Left colon (tissue), 2 donors: ENCODE measurements at regions not wholly inside any gene's neighbourhood (a gene's known extent, or its start where the extent isn't known, plus 50 kb on each side); places are given as distances from the start of the nearest gene placed in this dataset.
"Not testable (repeated sequence)": the region's sequence is repeated elsewhere in the genome, so short reads cannot be mapped to it uniquely, and the experiment has no call there.

Experiments used
- ATAC-seq: fragments of 200-7000 bp; cut with Tn5 transposase; one replicate; pipeline ENCODE4 v1.9.1; 2020; ENCODE audit warnings: mild to moderate bottlenecking, moderate library complexity
- DNase-seq, 2 donors: peaks; one replicate each; pipeline ENCODE4 v3.0.0-alpha.2; 2020
- intact Hi-C, 2 donors: fragments of 100-400 bp; cut with DNase I in 1 of 2; cut with micrococcal nuclease in 1 of 2; formaldehyde crosslinking; loops; one replicate each; pipeline versions ENCODE4 v1.11.2 to v1.14.0; 2022; cut with DNase I, micrococcal nuclease
- donor health status: DM: no; HTN: no; CAD: no.
- donor health status: DM: yes; HTN: yes; CAD: no.

- DNase-seq (no peak), ATAC-seq (no peak)
- intact Hi-C loops = no loop called here
Measured at GRCh38 chr1:240722788-240723187, 110.8 kb upstream of the GREM2 start.

- no peak for DNase-seq
- intact Hi-C loops = no loop called here
- no peak for ATAC-seq
Measured at GRCh38 chr1:240720976-240721375, 109.0 kb upstream of the GREM2 start.

- ATAC-seq (no peak), DNase-seq (no peak)
- intact Hi-C loops = no loop called here
Measured at GRCh38 chr1:240719953-240720700, 108.2 kb upstream of the GREM2 start.

- ATAC-seq, intact Hi-C loops: not testable (repeated sequence)
Measured at GRCh38 chr1:240716538-240716937, 104.6 kb upstream of the GREM2 start.

GRCh38 chr1:240714568-240715292 is 102.8 kb upstream of the GREM2 start:
- no peak for DNase-seq
- intact Hi-C loops = no loop called here
- ATAC-seq = no peak

More at GRCh38 chr1:240716538-240716937, 104.6 kb upstream of the GREM2 start:
- not testable (repeated sequence) for DNase-seq

GRCh38 chr1:240712014-240712731 is 100.2 kb upstream of the GREM2 start:
- ATAC-seq (no peak), DNase-seq (no peak)
- intact Hi-C loops = no loop called here

GRCh38 chr1:240711020-240711419 is 99.1 kb upstream of the GREM2 start:
- intact Hi-C loops = no loop called here
- no peak for DNase-seq
- ATAC-seq = no peak

- DNase-seq (no peak), ATAC-seq (no peak)
- intact Hi-C loops = no loop called here
Measured at GRCh38 chr1:240709676-240710075, 97.7 kb upstream of the GREM2 start.

GRCh38 chr1:240706150-240706935 is 94.4 kb upstream of the GREM2 start:
- intact Hi-C loops = no loop called here
- DNase-seq (no peak), ATAC-seq (no peak)

GRCh38 chr1:240705579-240705978 is 93.6 kb upstream of the GREM2 start:
- no peak for ATAC-seq
- no peak for DNase-seq
- intact Hi-C loops = no loop called here

GRCh38 chr1:240701412-240701811 is 89.5 kb upstream of the GREM2 start:
- intact Hi-C loops = no loop called here
- DNase-seq (no peak), ATAC-seq (no peak)

- intact Hi-C loops = loop anchor here in 1 of 2 donors (10.0 kb wide), 1 partner anchor 671 kb away; no protein-coding TSS in a partner anchor
- ATAC-seq = no peak
- no peak for DNase-seq
Measured at GRCh38 chr1:240695416-240695815, 83.5 kb upstream of the GREM2 start.

GRCh38 chr1:240693844-240694243 is 81.9 kb upstream of the GREM2 start:
- DNase-seq (no peak), ATAC-seq (no peak)
- intact Hi-C loops = loop anchor here in 1 of 2 donors (5.0 to 10.0 kb wide), 2 partner anchors 502 to 669 kb away; no protein-coding TSS in a partner anchor

- DNase-seq = no peak
- no peak for ATAC-seq
- intact Hi-C loops = loop anchor here in 1 of 2 donors (5.0 to 10.0 kb wide), 2 partner anchors 501 to 668 kb away; no protein-coding TSS in a partner anchor
Measured at GRCh38 chr1:240693036-240693435, 81.1 kb upstream of the GREM2 start.

GRCh38 chr1:240691909-240692705 is 80.2 kb upstream of the GREM2 start:
- ATAC-seq (peak; percentile 66), DNase-seq (peak; percentile 11 to 26)
- intact Hi-C loops = loop anchor here in 1 of 2 donors (5.0 to 10.0 kb wide), 2 partner anchors 500 to 667 kb away; no protein-coding TSS in a partner anchor

GRCh38 chr1:240691501-240691900 is 79.5 kb upstream of the GREM2 start:
- intact Hi-C loops = loop anchor here in 1 of 2 donors (5.0 to 10.0 kb wide), 2 partner anchors 499 to 667 kb away; no protein-coding TSS in a partner anchor
- ATAC-seq = no peak
- DNase-seq = no peak

- intact Hi-C loops = no loop called here
- no peak for ATAC-seq
- DNase-seq = no peak
Measured at GRCh38 chr1:240687820-240688219, 75.9 kb upstream of the GREM2 start.

GRCh38 chr1:240683576-240683975 is 71.6 kb upstream of the GREM2 start:
- ATAC-seq = no peak
- DNase-seq = no peak
- intact Hi-C loops = no loop called here
